ENCODE measurements at regions not wholly inside any gene's neighbourhood (a gene's known extent, or its start where the extent isn't known, plus 50 kb on each side); places are given as distances from the start of the nearest gene placed in this dataset.

DNA sequence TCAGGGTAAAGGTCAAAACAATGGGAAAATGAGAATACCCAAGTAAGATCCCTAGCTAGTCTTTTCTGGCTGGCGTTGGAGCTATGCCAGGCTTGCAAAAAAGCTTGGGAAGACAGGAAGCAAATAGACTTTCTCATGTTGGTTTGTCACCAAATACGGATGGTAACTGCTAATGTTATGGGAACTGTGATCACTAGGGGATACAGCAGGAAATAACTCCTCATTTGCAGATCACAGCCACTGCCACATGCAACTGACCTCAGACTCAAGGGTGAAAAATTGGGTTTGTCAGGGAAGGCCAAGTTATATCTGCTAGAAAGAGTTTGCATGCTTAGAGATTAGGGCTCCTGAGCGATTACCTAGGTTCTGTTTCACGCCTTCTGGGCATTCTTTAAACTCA is 162.9 kb downstream of the NHLRC3 start:
- Mint-ChIP-seq H3K36me3 (no peaks in the 10 kb centered on the region), H3K27me3 (peaks cover 6% of the 10 kb centered on the region), H3K27ac (no peak overlapping the region), H3K4me1 (no peaks in the 10 kb centered on the region), H3K4me3 (no peak overlapping the region), H3K9me3 (no peaks in the 10 kb centered on the region)

DNA sequence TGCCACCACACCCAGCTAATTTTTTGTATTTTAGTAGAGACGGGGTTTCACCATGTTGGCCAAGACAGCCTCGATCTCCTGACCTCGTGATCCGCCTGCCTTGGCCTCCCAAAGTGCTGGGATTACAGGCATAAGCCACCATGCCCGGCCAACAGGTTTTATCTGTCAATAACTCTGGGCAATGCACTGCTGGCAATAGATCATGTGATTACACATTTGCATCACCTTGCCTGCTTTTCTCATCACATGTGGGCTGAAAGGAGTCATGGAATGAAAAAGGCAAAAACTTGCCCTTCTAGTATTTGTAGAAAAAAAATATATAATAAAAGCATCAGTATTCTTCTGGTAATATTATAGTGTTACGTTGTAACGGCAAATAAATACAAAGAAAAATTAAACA is 164.5 kb downstream of the NHLRC3 start:
- H3K9me3 Mint-ChIP-seq = no peaks in the 10 kb centered on the region
- no peak overlapping the region for H3K27ac Mint-ChIP-seq
- H3K4me1 Mint-ChIP-seq = no peaks in the 10 kb centered on the region

DNA sequence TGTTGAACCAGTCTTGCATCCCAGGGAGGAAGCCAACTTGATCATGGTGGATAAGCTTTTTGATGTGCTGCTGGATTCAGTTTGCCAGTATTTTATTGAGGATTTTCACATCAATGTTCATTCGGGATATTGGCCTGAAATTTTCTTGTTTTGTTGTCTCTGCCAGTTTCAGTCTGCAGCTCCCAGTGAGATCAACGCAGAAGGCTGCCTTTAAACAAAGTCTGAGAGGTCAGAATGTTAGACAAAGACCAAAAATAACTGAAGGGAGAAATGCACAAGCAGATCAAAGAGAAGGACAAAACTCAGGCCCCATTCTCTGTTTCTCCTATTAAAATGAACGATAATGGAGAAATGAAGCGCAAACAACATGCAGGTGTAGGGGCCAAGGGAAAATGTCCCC is 170.4 kb downstream of the NHLRC3 start:
- Mint-ChIP-seq H3K27me3 (peaks cover 5% of the 10 kb centered on the region), H3K4me3 (no peak overlapping the region), H3K27ac (no peak overlapping the region), H3K36me3 (no peaks in the 10 kb centered on the region), H3K9me3 (no peaks in the 10 kb centered on the region), H3K4me1 (no peaks in the 10 kb centered on the region)

More for the DNA sequence above, 164.5 kb downstream of the NHLRC3 start:
- H3K36me3 Mint-ChIP-seq = no peaks in the 10 kb centered on the region
- no peak overlapping the region for H3K4me3 Mint-ChIP-seq
- H3K27me3 Mint-ChIP-seq = peaks cover 6% of the 10 kb centered on the region

DNA sequence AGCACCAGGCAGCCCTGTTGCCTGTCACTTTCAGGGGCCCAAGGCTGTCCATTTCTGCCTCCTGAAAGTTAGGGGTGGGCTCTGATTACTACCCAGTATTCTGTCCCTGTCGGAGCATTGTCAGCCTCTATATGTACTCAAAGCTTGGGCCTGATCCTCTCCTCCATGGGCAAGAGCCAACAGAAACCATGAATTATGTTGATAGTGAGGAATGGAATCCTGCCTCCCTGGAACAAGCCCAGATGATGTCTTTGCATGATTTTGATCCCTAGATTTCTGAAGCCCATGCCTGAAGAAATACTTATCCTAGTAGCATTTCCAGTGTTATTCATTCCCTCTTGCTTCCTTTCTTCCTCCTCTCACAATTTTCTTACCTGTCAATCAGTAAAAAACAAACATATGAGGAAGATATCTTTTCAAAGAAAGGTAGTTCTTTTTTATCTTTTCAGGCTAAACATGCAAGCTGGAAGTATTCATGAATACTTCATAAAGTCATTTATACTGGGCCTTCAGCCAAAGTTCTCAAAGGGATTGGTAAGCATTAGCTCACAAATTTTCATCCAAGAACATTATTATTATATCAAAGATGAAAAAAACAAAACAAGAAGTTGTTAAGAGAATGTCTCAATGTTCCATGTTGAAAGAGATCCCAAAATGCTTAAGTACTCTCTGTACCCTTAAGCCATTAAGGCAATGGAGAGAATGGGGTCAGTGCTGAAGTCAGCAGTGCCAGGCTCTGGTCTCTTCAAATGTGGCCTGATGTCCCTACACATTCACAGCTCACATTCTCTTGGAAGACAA is 171.7 kb downstream of the NHLRC3 start:
- Mint-ChIP-seq H3K4me1 (no peaks in the 10 kb centered on the region), H3K9me3 (no peaks in the 10 kb centered on the region), H3K4me3 (no peak overlapping the region), H3K36me3 (no peaks in the 10 kb centered on the region), H3K27me3 (peaks cover 4% of the 10 kb centered on the region), H3K27ac (no peak overlapping the region)

DNA sequence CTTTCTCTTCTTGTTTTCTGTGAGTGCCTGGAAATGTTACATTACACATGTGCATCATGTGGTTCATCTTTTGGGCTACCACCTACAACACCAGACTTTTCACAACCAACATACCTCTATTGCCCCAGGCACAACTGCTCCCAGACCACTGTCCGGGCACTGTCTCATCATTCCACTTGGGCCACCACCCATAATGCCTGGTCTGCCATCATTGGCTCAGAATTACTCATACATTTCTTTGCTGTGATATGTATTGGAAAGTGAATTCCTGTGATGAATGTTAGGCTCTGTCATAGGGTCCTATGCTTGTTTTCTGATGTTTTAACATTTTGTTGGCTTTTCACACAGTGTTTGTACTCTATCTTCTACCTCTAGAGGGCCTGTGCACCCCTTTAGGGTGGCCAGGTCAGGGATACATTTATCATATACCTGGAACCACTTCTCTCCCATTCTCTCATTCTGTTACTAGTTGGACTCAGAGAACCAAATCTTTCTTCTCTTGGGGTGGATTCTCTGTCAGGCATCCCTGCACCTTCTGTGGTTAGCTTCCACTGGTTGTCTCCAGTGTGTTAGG is 172.8 kb downstream of the NHLRC3 start:
- Mint-ChIP-seq H3K36me3 (no peaks in the 10 kb centered on the region), H3K27me3 (peaks cover 11% of the 10 kb centered on the region), H3K9me3 (no peaks in the 10 kb centered on the region), H3K4me1 (no peaks in the 10 kb centered on the region), H3K27ac (no peak overlapping the region), H3K4me3 (no peak overlapping the region)

DNA sequence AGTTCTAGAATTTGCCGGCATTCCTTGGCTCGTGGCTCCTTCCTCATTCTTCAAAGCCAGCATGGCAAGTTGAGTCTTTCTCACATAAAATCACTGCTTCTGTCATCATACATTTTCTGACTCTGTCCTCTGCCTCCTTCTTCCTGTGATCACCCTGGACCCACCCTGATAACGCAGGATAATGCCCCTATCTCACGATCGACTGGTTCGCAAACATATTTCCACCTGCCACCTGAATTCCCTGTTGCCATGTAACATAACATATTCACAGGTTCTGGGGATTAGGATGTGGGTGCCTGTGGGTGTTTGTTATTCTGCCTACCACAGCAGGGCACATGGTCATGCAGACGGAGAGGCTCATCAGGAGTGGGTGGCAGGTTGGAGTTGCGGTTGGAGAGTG is 177.7 kb downstream of the NHLRC3 start:
- H3K4me3 Mint-ChIP-seq = no peak overlapping the region
- no peak overlapping the region for H3K27ac Mint-ChIP-seq
- H3K4me1 Mint-ChIP-seq = no peaks in the 10 kb centered on the region
- H3K36me3 Mint-ChIP-seq = no peaks in the 10 kb centered on the region
- H3K27me3 Mint-ChIP-seq = peaks cover 16% of the 10 kb centered on the region
- H3K9me3 Mint-ChIP-seq = peaks cover 8% of the 10 kb centered on the region

DNA sequence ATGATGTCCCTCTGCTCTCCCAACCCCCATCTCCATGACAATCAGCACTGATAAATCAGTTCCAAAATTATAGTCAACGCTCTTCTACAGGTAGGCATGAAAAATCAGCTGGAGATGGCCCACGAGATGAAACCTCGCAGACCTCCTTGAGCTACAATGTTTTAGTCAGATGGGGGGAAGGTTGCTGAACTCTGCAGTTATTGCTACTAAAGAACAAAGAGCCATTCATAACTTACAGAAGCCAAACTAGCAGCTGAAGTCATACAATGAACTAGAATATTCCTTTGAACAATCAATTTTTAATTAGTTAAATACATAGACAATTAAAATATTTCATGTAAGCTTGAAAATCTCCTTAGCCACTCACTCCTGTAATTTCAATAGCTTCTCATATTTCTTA is 179.2 kb downstream of the NHLRC3 start:
- no peaks in the 10 kb centered on the region for H3K36me3 Mint-ChIP-seq
- H3K27ac Mint-ChIP-seq = no peak overlapping the region
- peaks cover 8% of the 10 kb centered on the region for H3K9me3 Mint-ChIP-seq
- H3K4me3 Mint-ChIP-seq = no peak overlapping the region
- peaks cover 12% of the 10 kb centered on the region for H3K27me3 Mint-ChIP-seq
- H3K4me1 Mint-ChIP-seq = no peaks in the 10 kb centered on the region

DNA sequence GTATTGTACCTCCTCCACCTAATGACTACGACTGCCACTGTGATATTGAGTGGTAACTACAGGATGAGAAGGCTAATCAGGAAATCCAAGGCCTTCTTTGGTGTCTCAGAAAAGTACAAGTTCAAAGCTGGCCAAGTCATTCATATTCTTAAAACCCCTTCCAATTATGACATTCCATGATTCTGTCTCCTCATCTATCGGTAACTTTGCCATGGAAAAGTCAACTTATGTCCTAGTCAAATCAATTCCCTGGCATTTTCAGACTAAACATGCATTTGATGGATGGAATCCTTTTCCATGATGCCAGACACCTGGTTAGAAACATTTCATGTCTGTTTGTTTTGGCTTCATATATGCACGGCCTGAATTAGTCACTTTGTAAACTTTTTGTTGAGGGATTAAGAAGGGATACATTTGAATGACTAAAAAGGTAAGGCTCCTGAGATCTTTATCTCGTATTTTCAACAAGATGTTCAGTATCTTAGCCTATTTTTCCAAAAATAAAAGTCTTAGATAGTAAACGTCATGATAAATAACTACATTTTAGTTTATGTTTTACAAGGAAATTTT is 186.5 kb downstream of the NHLRC3 start:
- no peaks in the 10 kb centered on the region for H3K4me1 Mint-ChIP-seq
- H3K9me3 Mint-ChIP-seq = peaks cover 5% of the 10 kb centered on the region
- peaks cover 1% of the 10 kb centered on the region for H3K27me3 Mint-ChIP-seq
- H3K4me3 Mint-ChIP-seq = no peak overlapping the region
- no peak overlapping the region for H3K27ac Mint-ChIP-seq
- H3K36me3 Mint-ChIP-seq = no peaks in the 10 kb centered on the region

DNA sequence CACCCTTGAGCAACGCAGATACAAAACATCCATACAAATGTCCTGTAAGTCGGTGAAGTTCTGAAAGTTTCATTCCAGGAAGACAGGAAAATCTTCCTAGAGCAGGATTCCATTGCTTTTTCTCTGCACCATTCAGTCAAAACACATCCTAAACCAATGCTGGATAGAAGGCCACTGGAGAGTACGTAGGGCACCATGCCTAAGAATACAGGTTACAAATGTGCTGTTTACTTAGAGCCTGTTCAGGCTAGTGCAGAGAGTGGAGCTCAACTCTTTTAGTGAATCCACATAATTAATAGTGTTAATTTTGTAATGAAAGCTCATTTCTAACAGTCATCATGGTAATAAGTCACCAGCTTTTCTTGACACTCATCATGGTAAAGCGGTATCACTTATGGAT is 187.6 kb downstream of the NHLRC3 start:
- Mint-ChIP-seq H3K36me3 (no peaks in the 10 kb centered on the region), H3K4me1 (no peaks in the 10 kb centered on the region), H3K27ac (no peak overlapping the region), H3K4me3 (no peak overlapping the region), H3K9me3 (peaks cover 5% of the 10 kb centered on the region), H3K27me3 (peaks cover 1% of the 10 kb centered on the region)

DNA sequence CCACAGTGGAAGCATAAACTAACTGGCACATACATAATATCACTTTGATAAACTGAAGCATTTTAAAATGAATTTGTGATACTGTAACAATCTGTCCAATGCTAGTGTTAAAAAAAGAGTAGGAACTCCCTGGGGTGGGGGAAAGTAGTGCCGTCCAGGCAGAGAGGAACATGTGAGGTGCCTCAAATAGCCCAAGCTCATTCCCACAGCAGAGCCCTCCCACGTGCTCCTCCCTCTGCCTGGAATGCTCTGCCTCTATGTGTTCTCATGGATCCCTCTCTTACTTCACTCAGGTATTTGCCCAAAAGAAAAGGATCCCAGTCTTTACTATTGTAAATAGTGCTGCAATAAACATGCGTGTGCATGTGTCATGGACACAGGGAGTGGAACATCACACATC is 188.1 kb downstream of the NHLRC3 start:
- Mint-ChIP-seq H3K4me1 (no peaks in the 10 kb centered on the region), H3K36me3 (no peaks in the 10 kb centered on the region), H3K9me3 (peaks cover 5% of the 10 kb centered on the region), H3K27me3 (peaks cover 1% of the 10 kb centered on the region), H3K4me3 (no peak overlapping the region), H3K27ac (no peak overlapping the region)

DNA sequence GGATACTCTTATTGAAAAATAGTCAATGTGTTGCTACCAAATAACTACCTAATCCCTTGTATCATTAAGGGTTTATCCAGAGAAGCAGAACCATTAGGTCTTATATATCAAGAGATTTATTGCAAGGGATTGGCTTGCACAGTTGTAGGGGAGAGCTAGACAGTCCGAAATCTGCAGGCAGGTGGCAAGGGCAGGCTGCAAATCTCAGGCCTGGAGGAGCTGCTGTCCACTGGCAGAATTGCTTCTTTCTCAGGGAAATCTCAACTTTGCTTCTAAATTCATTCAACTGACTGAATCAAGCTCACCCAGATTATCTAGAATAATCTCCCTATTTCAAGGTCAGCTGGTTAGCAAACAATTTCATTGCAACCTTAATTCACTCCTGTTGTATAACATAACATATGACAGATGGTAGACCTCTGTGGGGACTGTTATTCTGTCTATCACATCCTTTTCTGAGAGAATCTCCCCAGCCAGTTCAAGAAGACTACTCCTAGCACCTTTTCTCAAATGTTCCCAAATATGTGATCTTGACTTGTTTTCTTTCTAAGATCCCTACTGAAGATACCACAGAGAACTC is 194.2 kb downstream of the NHLRC3 start:
- H3K4me3 Mint-ChIP-seq = no peak overlapping the region
- H3K36me3 Mint-ChIP-seq = no peaks in the 10 kb centered on the region
- no peak overlapping the region for H3K27ac Mint-ChIP-seq
- H3K27me3 Mint-ChIP-seq = peaks cover 7% of the 10 kb centered on the region
- H3K4me1 Mint-ChIP-seq = no peaks in the 10 kb centered on the region
- H3K9me3 Mint-ChIP-seq = no peaks in the 10 kb centered on the region

DNA sequence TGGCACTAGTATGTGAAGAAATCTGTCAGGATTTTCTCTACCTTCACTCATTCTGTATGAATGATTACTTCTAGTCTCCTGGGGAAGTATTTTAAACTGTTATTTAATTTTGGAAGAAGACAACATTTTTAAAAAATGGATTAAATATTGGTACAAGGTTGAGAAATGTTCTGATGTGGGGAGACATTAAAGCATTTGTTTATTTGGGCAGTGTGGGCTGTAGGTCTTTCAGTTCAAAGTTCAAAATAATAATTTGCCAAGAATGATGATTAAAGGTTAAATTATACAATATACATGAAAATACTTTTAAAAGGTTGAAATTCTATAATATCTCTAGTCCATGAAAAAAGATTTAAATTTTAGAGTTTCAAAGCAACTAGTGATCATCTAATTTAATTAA is 194.7 kb downstream of the NHLRC3 start:
- H3K27ac Mint-ChIP-seq = no peak overlapping the region
- H3K9me3 Mint-ChIP-seq = no peaks in the 10 kb centered on the region
- H3K4me1 Mint-ChIP-seq = no peaks in the 10 kb centered on the region
- no peaks in the 10 kb centered on the region for H3K36me3 Mint-ChIP-seq
- no peak overlapping the region for H3K4me3 Mint-ChIP-seq
- H3K27me3 Mint-ChIP-seq = peaks cover 9% of the 10 kb centered on the region

DNA sequence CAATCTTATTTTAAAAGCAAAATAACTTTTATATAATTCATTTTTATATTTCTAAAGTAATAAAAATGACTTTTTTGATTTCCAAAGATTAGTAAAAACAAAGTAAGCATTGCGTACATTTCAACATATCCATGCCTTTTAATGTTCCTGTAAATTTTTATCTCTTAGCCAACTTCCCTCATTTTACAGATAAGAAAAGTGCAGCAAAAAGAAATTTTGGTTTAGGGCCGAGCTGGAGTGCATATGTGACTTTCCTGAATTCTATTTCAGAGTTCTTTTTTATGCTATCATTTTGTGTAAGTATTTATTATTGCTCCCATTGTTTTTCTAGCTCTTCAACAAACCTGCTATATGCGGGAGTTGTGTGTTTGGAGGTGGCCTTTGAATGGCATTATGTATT is 195.3 kb downstream of the NHLRC3 start:
- no peak overlapping the region for H3K4me3 Mint-ChIP-seq
- peaks cover 9% of the 10 kb centered on the region for H3K27me3 Mint-ChIP-seq
- no peaks in the 10 kb centered on the region for H3K36me3 Mint-ChIP-seq
- no peaks in the 10 kb centered on the region for H3K9me3 Mint-ChIP-seq
- no peak overlapping the region for H3K27ac Mint-ChIP-seq
- no peaks in the 10 kb centered on the region for H3K4me1 Mint-ChIP-seq

DNA sequence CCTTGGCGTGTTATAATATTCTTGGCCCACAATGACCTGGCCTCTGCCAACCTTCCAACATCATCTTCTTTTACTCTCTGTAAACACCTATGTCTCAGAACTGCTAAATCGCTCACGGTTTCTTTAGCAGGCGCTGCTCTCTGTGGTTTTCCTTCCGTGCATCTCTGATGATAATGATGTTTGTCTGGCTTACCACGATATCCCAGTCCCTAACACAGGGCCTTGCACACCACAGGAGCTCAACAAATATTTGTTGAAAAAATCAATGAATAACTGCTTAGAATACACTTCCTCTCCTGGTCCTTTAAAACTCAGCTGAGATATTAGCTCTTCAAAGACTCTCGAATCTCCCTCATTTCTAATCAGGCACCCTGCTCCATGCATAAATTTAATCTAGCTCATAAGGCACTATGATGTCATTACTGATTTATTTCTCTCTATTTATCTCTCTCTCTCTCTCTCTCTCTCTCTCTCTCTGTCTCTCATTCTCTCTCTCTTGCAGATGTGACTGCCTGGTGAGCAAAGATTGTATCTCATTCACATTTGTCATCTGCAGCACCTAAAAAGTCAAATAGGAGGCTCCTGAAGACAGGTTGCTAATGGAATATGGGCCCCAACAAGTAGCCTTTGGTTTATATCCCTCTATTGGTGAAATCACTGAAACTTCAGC is 206.4 kb downstream of the NHLRC3 start:
- Mint-ChIP-seq H3K27me3 (peaks cover 10% of the 10 kb centered on the region), H3K27ac (no peak overlapping the region), H3K4me1 (no peaks in the 10 kb centered on the region), H3K4me3 (no peak overlapping the region), H3K36me3 (no peaks in the 10 kb centered on the region), H3K9me3 (no peaks in the 10 kb centered on the region)

DNA sequence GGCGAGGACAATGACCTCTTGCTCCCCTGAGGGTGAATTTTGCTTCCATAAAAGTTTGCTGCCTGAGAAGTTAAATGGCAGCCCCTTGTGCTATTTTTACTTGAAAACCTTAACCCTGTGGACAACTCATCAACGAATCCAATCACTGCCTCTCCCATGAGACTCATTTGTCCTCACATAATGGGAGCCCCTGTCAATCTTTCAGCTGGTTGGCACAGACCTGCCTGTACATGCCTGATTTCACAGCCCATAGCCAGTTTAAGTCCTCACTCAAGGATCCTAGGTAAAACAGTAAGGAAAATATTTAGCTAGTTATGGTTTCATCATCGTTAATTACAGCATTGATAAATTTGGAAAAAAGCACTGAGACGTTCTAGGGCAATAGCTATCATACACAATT is 207.4 kb downstream of the NHLRC3 start:
- peaks cover 10% of the 10 kb centered on the region for H3K27me3 Mint-ChIP-seq
- H3K9me3 Mint-ChIP-seq = no peaks in the 10 kb centered on the region
- no peak overlapping the region for H3K4me3 Mint-ChIP-seq
- H3K27ac Mint-ChIP-seq = no peak overlapping the region
- no peaks in the 10 kb centered on the region for H3K36me3 Mint-ChIP-seq
- no peaks in the 10 kb centered on the region for H3K4me1 Mint-ChIP-seq

DNA sequence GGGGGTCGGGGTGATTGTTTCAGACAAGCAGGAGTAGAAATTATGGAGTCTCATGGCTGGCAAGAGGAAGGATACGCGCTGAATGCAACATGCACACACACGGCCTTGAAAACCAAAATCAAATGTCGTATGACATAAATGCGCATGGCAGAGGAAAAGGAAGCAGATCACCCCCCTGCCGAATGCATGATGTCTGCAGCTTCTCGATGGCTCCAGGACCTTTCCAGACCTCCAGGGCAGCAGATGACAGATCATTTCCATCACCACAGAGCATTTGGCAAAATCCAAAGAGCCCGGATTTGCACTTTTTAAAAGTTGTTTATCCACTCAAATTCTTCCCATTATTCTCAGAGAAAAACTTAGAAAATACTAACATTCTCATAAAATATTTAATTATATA is 211.7 kb downstream of the NHLRC3 start:
- no peaks in the 10 kb centered on the region for H3K36me3 Mint-ChIP-seq
- H3K4me3 Mint-ChIP-seq = no peak overlapping the region
- no peaks in the 10 kb centered on the region for H3K9me3 Mint-ChIP-seq
- H3K27me3 Mint-ChIP-seq = peaks cover 9% of the 10 kb centered on the region
- no peak overlapping the region for H3K27ac Mint-ChIP-seq
- no peaks in the 10 kb centered on the region for H3K4me1 Mint-ChIP-seq
